GM19025 (cell line): ENCODE measurements at regions not wholly inside any gene's neighbourhood (a gene's known extent, or its start where the extent isn't known, plus 50 kb on each side); places are given as distances from the start of the nearest gene placed in this dataset.

Experiments used
- ATAC-seq: cut with Tn5 transposase; IDR thresholded peaks from one replicate; pipeline ENCODE4 v1.9.1; 2021; ENCODE audit warnings: mild to moderate bottlenecking, low read depth, moderate library complexity; ENCODE audit not compliant: unreplicated experiment

- no peak for ATAC-seq
Observed at GRCh38 chr21:16563116-16563515, 833.3 kb downstream of the USP25 start.

- ATAC-seq: no peak
Observed at GRCh38 chr21:16563795-16564194, 834.0 kb downstream of the USP25 start.

DNA sequence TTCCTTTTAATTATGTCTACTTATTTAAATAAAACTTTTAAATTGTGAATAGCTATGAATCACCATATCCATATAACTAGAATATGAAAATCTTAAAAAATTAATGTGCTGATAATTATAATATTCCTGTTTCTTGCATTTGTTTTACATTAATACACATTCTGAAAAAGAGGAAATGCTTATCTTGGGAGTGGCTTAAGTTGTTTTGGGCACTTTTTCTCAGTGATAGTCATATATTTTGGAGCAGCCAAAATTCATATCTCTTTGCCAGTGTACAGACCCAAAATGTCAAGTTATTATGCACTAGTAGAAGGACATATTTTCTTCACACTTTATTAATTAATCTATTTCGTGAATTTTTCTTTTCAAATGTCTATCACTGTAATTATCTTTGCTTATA, 838.5 kb downstream of the USP25 start:
- ATAC-seq: no peak

GRCh38 chr21:16568661-16569060, 838.9 kb downstream of the USP25 start:
- ATAC-seq: no peak

DNA sequence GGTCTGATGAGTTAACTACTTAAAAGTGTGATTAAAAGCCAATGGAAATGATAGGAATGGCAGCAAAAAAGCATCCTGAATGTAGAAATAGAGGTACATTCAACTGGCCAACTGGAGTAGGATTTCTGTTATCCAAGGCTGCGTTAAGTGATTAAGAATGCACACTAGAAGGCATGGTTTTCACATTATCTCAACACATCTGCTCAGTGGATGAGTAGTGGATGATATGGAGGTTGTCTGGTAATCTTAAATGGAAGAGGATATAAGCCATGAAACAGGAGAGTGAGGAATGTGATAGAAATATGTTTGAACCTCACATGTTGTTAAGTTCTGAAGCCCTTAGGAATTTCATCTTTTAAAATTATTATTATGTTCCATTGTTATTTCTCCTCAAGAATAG, 839.9 kb downstream of the USP25 start:
- no peak for ATAC-seq

DNA sequence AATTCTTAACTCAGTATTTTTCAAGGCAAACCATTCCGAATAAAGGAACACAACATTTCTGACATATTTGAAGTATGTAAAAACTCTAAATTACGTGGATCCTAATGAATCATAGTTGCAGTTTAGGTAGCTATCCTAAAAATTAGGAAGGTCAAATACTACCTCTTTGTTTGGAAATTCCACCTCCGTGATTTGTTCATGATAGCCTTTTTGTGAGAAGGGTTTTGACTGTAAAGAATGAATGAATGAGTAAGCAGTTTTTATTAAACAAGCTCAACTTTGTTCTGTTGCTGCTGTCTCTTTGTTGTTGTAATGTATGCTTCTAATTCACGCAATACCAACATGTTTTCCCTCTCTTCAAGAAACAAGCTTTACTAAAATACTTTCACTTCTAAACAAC, 840.4 kb downstream of the USP25 start:
- ATAC-seq: no peak

- ATAC-seq: no peak
Observed at GRCh38 chr21:16570856-16571255, 841.1 kb downstream of the USP25 start.

GRCh38 chr21:16571594-16571993, 841.8 kb downstream of the USP25 start:
- no peak for ATAC-seq

DNA sequence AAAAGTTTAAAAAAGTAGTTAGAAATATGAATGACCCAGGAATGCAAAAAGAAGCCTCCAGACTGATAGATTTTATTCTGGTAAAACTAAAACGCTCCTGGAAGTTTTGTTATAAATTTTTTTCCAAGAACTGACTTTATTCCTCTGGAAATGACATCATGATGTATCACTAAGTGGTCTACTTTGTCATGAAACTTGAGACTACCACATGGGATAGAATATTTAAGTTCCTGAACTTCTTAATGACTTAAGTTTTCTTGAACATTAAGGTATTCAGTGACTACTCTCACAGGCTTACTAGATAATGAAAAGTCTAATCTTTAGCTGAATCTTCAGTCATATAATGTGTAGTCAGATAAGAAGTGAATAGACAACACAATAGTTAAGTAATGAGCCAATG, 842.2 kb downstream of the USP25 start:
- ATAC-seq: no peak

GRCh38 chr21:16573578-16573977, 843.8 kb downstream of the USP25 start:
- ATAC-seq: no peak

DNA sequence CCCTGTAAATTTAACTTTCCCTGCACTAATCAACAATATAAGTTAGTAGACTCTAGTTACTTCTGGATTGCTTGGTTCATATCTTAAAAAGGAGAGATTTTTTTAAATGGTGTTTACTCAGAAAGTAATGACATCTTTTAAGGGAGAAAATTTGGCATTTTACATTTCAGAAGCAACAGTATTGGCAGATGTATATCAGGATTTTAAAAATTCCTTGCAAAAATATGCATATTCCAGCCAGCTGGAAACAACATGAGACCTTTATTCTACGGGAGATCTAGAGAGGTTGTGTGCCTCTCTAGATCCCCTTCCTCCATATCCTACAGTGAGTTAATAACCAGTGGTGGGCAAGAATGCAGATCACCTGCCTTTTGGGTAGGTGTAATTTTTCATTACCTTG, 848.2 kb downstream of the USP25 start:
- ATAC-seq: no peak

DNA sequence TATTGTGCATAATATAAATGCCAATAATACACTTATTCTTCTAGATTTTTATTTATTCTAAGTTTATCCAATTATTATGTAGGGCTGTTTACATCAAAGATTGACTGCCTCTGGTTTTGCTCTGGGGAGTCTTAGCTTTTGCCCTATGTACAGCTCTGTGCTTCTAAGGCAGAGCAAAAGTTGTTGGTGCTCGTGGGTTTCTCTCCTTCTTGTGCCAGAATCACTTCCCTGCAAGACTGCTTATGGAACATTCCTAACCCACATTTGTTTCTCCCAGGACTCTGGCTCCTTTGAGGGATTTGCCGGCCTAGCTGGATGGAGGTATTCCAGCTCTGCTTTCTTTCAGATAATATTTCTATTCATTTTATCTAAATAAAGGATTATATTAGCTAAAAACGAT, 849.1 kb downstream of the USP25 start:
- ATAC-seq: no peak

DNA sequence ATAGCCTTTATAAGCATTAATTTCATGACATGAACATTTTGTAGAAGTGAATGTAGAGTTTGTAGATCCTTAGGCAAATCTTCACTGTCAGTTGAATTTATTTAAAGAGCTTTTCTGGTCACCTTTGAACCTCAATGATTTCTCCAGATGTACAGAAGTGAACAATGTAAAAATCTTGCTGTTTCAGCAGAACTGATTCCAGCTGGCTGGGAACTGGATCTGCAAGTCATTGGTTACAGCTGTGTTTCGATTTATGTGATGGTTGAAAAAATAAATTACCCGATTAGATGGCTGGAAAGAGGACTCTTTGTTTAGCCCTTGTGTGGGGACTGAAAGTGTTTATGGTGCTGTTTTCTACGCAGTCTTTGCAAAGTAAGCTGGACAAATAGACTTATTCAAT, 849.8 kb downstream of the USP25 start:
- ATAC-seq: no peak

- no peak for ATAC-seq
Observed at GRCh38 chr21:16580661-16581060, 850.9 kb downstream of the USP25 start.

DNA sequence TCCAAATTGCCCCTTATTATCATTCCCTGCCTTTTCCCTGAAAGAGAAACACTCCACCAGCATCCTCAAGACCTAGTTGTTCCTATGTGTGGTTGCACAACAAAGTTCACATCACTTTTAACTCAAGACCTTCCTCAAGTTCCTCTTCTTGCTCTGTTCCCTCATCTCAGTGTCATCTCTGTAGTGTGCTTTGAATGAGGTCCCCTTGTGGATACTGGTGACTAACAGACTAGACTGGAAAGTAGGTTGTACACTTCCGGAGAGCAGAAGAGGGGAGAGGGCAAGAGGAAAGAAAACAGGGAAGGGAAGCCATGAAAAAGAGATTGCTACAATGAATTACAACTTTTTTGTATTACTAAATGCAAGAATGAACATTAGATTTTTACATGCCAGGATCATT, 853.8 kb downstream of the USP25 start:
- ATAC-seq: no peak

DNA sequence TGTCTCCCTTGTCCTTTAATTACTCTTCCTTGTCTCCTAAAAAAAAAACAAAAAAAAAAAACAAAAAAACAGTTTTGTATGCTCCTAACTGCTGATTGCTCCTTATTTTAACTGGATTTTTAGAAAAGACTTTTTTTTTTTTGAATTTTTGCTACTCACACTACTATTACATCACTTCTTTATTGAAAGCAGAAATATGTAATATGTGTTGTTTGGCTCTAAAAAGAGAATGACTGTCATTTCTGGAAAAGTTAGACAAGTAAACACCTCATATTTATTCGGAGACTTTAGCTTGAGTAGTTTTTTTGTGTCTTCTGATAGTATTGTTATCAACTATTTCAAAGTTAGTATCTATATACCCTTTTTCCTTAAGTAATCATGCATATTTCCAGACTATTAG, 855.0 kb downstream of the USP25 start:
- no peak for ATAC-seq

GRCh38 chr21:16585896-16586295, 856.1 kb downstream of the USP25 start:
- no peak for ATAC-seq

GRCh38 chr21:16587141-16587581, 857.4 kb downstream of the USP25 start:
- ATAC-seq: no peak

GRCh38 chr21:16587681-16588375, 858.0 kb downstream of the USP25 start:
- no peak for ATAC-seq

- no peak for ATAC-seq
Observed at GRCh38 chr21:16588433-16588860, 858.7 kb downstream of the USP25 start.

DNA sequence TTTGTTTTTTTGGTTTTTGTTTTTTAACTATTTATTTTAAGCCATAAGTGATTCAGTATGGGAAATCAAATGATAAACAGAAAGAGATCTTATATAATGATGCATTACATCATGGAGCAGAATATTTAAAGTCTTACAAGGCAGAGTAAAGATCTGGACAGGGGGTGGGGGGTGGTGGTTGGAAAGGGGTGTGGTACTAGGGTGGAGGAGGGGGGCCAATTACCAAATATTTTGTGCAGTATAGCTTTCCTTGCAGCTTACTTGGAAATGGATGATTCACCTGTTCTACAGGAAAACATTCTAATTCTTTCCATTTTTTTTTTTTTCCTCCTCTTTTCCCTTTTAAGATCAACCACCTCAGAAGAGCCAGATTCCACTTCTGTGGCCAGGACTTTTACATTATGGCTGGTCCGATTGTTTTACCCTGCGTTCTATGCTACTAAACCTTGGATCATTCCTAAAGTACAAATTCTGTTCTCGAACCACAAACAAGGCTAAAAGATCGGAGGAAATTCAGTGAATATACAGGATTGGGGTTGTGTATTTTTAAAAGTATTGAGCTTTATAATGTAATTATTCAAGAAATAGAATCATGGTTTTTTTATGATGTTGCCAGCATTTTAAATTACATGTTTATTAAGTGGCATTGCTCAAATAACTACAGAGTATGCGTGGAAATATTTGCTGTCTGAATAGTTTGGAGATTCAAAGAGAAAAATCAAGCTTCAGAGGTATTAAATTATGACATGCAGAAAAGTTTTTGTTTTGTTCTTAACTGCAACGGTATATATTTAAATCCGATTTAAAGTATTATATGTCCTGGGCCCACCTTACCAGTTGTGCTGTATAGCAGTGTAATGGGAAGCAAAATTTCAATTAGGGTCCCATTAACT, 859.5 kb downstream of the USP25 start:
- no peak for ATAC-seq

DNA sequence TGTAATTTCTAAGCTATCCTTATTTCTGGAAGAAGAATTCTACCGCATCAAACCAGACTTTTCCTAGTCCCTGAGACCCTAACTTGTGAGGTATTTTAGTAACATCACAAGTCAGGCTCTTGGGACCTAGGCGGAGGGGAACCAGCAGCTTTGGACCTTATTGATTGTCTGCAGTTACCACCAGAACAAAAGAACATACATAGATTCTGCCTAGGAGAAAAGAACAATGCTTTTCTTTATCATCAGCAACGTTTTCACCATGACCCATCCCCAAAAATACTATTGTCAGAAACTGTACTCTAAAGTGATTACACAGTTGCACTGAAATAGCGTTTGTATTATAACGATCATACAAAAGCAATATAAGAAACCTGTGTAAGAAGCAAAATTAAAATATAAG, 860.4 kb downstream of the USP25 start:
- no peak for ATAC-seq
